ENCODE measurements at regions not wholly inside any gene's neighbourhood (a gene's known extent, or its start where the extent isn't known, plus 50 kb on each side); places are given as distances from the start of the nearest gene placed in this dataset.

DNA sequence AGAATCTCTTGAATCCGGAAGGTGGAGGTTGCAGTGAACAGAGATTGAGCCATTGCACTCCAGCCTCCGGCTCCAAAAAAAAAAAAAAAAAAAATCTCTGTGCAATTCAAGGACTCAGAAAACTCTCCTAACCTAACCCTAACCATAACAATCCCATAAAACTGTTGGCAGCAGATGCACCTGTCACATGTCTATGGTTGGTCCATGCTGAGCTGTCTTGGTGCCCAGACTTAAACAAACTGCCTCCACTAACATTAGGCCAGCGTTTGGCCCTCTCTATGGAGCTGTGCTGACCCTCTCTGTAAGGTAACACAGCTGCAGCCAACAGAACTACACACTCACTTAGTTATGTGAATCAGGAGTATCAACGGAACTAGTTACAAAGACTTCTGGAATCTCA lies 132.5 kb upstream of the PTER start:
- DNase-seq (no peak), ATAC-seq (no peak)
- H3K4me3 ChIP-seq (ENCODE audit: low read length): no peak overlapping the region
- Mint-ChIP-seq H3K4me3 (no peak overlapping the region), H3K4me1 (no peaks in the 10 kb centered on the region), H3K27ac (no peak overlapping the region), H3K27me3 (peaks cover 0 to 14% (median 6%) of the 10 kb centered on the region in 5 donors), H3K9me3 (peaks cover 0 to 16% (median 3%) of the 10 kb centered on the region in 11 donors), H3K36me3 (no peaks in the 10 kb centered on the region)
- no peak overlapping the region for H3K27ac ChIP-seq (ENCODE audit: low read depth, low read length)
- CTCF ChIA-PET: no interaction called here
- no peaks in the 10 kb centered on the region for H3K27me3 ChIP-seq (ENCODE audit: control insufficient read depth in 2 of 2, insufficient read depth in 2 of 2, low read length in 2 of 2)
- intact Hi-C loops (cut with micrococcal nuclease): no loop called here
- POLR2A ChIA-PET: no interaction called here
- no peaks in the 10 kb centered on the region for H3K4me1 ChIP-seq (ENCODE audit: control insufficient read depth in 2 of 2, insufficient read depth in 2 of 2, low read length in 2 of 2)
- no peaks in the 10 kb centered on the region for H3K36me3 ChIP-seq (ENCODE audit: control insufficient read depth in 2 of 3, insufficient read depth in 3 of 3, low read length in 3 of 3)
- H3K9me3 ChIP-seq (ENCODE audit: control insufficient read depth in 2 of 3, low read length in 3 of 3): no peaks in the 10 kb centered on the region

GRCh38 chr10:16310440-16310839 lies 126.4 kb upstream of the PTER start:
- Histone ChIP-seq H3K27ac (ENCODE audit: low read depth, low read length) (no peak overlapping the region), H3K4me3 (ENCODE audit: low read length) (no peak overlapping the region), H3K4me1 (ENCODE audit: control insufficient read depth in 2 of 2, insufficient read depth in 2 of 2, low read length in 2 of 2) (no peaks in the 10 kb centered on the region), H3K9me3 (ENCODE audit: control insufficient read depth in 2 of 3, low read length in 3 of 3) (no peaks in the 10 kb centered on the region), H3K27me3 (ENCODE audit: control insufficient read depth in 2 of 2, insufficient read depth in 2 of 2, low read length in 2 of 2) (no peaks in the 10 kb centered on the region), H3K36me3 (ENCODE audit: control insufficient read depth in 2 of 3, insufficient read depth in 3 of 3, low read length in 3 of 3) (no peaks in the 10 kb centered on the region)
- Mint-ChIP-seq H3K36me3 (peaks cover 0 to 8% (median 0%) of the 10 kb centered on the region in 5 donors), H3K27ac (no peak overlapping the region), H3K27me3 (peaks cover 0 to 14% (median 0%) of the 10 kb centered on the region in 5 donors), H3K4me1 (no peaks in the 10 kb centered on the region), H3K4me3 (no peak overlapping the region), H3K9me3 (peaks cover 0 to 36% (median 9%) of the 10 kb centered on the region in 11 donors)
- no peak for ATAC-seq
- CTCF ChIA-PET: no interaction called here
- POLR2A ChIA-PET: no interaction called here
- no peak for DNase-seq
- intact Hi-C loops (cut with micrococcal nuclease): no loop called here

DNA sequence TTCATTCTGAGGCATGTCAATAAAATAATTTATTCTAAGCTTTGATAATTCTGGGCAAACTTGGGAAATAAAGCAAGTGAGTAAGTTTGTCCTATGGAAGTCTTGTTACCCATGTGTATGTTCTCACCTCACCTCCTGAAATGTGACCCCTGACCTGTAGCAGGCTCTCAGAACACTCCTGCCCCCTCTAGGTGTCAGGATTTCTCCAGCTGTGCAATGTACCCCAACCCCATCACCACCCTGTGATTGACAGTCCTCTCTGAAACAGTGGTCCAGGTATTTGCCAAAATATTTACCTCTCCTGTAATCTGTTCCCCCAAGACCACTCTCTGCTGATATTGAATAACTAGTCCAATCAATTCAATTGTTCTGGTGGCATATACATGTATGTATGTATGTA lies 122.6 kb upstream of the PTER start:
- no peaks in the 10 kb centered on the region for H3K4me1 Mint-ChIP-seq
- H3K4me3 Mint-ChIP-seq: no peak overlapping the region
- H3K27ac Mint-ChIP-seq: no peak overlapping the region
- Histone ChIP-seq H3K27ac (ENCODE audit: low read depth, low read length) (no peak overlapping the region), H3K4me3 (ENCODE audit: low read length) (no peak overlapping the region), H3K36me3 (ENCODE audit: control insufficient read depth in 2 of 3, insufficient read depth in 3 of 3, low read length in 3 of 3) (no peaks in the 10 kb centered on the region), H3K27me3 (ENCODE audit: control insufficient read depth in 2 of 2, insufficient read depth in 2 of 2, low read length in 2 of 2) (no peaks in the 10 kb centered on the region), H3K9me3 (ENCODE audit: control insufficient read depth in 2 of 3, low read length in 3 of 3) (no peaks in the 10 kb centered on the region), H3K4me1 (ENCODE audit: control insufficient read depth in 2 of 2, insufficient read depth in 2 of 2, low read length in 2 of 2) (no peaks in the 10 kb centered on the region)
- peaks cover 0 to 11% (median 0%) of the 10 kb centered on the region in 5 donors for H3K27me3 Mint-ChIP-seq
- CTCF ChIA-PET: no interaction called here
- intact Hi-C loops (cut with micrococcal nuclease): no loop called here
- peaks cover 0 to 21% (median 7%) of the 10 kb centered on the region in 11 donors for H3K9me3 Mint-ChIP-seq
- no peak for DNase-seq
- no peak for ATAC-seq
- POLR2A ChIA-PET: no interaction called here
- H3K36me3 Mint-ChIP-seq: peaks cover 0 to 8% (median 0%) of the 10 kb centered on the region in 5 donors

GRCh38 chr10:16316733-16317390 lies 119.9 kb upstream of the PTER start:
- Mint-ChIP-seq H3K4me1 (no peaks in the 10 kb centered on the region), H3K27ac (no peak overlapping the region), H3K36me3 (no peaks in the 10 kb centered on the region), H3K9me3 (peaks cover 0 to 1% (median 0%) of the 10 kb centered on the region in 11 donors), H3K27me3 (peaks cover 0 to 11% (median 0%) of the 10 kb centered on the region in 5 donors), H3K4me3 (no peak overlapping the region)
- no peaks in the 10 kb centered on the region for H3K4me1 ChIP-seq (ENCODE audit: control insufficient read depth in 2 of 2, insufficient read depth in 2 of 2, low read length in 2 of 2)
- CTCF ChIA-PET: no interaction called here
- H3K36me3 ChIP-seq (ENCODE audit: control insufficient read depth in 2 of 3, insufficient read depth in 3 of 3, low read length in 3 of 3): no peaks in the 10 kb centered on the region
- H3K4me3 ChIP-seq (ENCODE audit: low read length): no peak overlapping the region
- intact Hi-C loops (cut with micrococcal nuclease): no loop called here
- no peaks in the 10 kb centered on the region for H3K9me3 ChIP-seq (ENCODE audit: control insufficient read depth in 2 of 3, low read length in 3 of 3)
- ATAC-seq (no peak), DNase-seq (no peak)
- H3K27me3 ChIP-seq (ENCODE audit: control insufficient read depth in 2 of 2, insufficient read depth in 2 of 2, low read length in 2 of 2): no peaks in the 10 kb centered on the region
- no peak overlapping the region for H3K27ac ChIP-seq (ENCODE audit: low read depth, low read length)
- POLR2A ChIA-PET: no interaction called here

- peaks cover 0 to 25% (median 6%) of the 10 kb centered on the region in 5 donors for H3K27me3 Mint-ChIP-seq
- H3K9me3 Mint-ChIP-seq: peaks cover 0 to 8% (median 0%) of the 10 kb centered on the region in 11 donors
- no peaks in the 10 kb centered on the region for H3K4me1 Mint-ChIP-seq
Observed at GRCh38 chr10:16341637-16342036, 95.2 kb upstream of the PTER start.

DNA sequence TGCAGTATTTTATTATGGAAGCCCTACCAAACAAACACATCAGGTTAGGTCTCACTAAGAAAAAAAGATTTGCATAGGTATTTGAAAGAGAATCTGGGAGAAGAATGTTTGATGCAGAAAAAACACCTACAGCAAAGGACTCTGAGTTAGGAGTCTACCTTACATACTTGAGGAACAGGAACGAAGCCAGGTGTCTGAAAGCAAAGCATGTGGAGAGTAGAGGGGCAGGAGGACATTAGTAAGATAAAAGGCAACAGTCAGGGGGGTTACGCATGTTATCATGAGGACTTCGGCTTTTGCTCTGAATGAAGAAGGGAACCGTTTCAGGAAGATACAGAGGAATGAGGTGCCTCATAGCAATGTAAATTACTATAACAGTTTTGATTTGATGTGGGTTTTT lies 87.9 kb upstream of the PTER start:
- Histone ChIP-seq H3K36me3 (ENCODE audit: control insufficient read depth in 2 of 3, insufficient read depth in 3 of 3, low read length in 3 of 3) (no peaks in the 10 kb centered on the region), H3K4me1 (ENCODE audit: control insufficient read depth in 2 of 2, insufficient read depth in 2 of 2, low read length in 2 of 2) (no peaks in the 10 kb centered on the region), H3K27me3 (ENCODE audit: control insufficient read depth in 2 of 2, insufficient read depth in 2 of 2, low read length in 2 of 2) (no peaks in the 10 kb centered on the region), H3K27ac (ENCODE audit: low read depth, low read length) (no peak overlapping the region), H3K9me3 (ENCODE audit: control insufficient read depth in 2 of 3, low read length in 3 of 3) (no peaks in the 10 kb centered on the region), H3K4me3 (ENCODE audit: low read length) (no peak overlapping the region)
- Mint-ChIP-seq H3K36me3 (peaks cover 0 to 4% (median 0%) of the 10 kb centered on the region in 5 donors), H3K27ac (no peak overlapping the region), H3K9me3 (peaks cover 0 to 6% (median 0%) of the 10 kb centered on the region in 11 donors), H3K4me1 (no peaks in the 10 kb centered on the region), H3K4me3 (no peak overlapping the region), H3K27me3 (peaks cover 0 to 13% (median 8%) of the 10 kb centered on the region in 5 donors)
- ChIA-PET CTCF (no interaction called here), POLR2A (no interaction called here)
- intact Hi-C loops (cut with micrococcal nuclease): no loop called here
- ATAC-seq: no peak
- no peak for DNase-seq

More at GRCh38 chr10:16341637-16342036, 95.2 kb upstream of the PTER start:
- no peak for DNase-seq
- intact Hi-C loops (cut with micrococcal nuclease): no loop called here
- no peak for ATAC-seq
- Mint-ChIP-seq H3K36me3 (no peaks in the 10 kb centered on the region), H3K4me3 (no peak overlapping the region), H3K27ac (no peak overlapping the region)
- H3K27ac ChIP-seq (ENCODE audit: low read depth, low read length): no peak overlapping the region
- ChIA-PET CTCF (no interaction called here), POLR2A (no interaction called here)
- no peaks in the 10 kb centered on the region for H3K4me1 ChIP-seq (ENCODE audit: control insufficient read depth in 2 of 2, insufficient read depth in 2 of 2, low read length in 2 of 2)
- no peaks in the 10 kb centered on the region for H3K27me3 ChIP-seq (ENCODE audit: control insufficient read depth in 2 of 2, insufficient read depth in 2 of 2, low read length in 2 of 2)
- no peak overlapping the region for H3K4me3 ChIP-seq (ENCODE audit: low read length)
- H3K9me3 ChIP-seq (ENCODE audit: control insufficient read depth in 2 of 3, low read length in 3 of 3): no peaks in the 10 kb centered on the region
- H3K36me3 ChIP-seq (ENCODE audit: control insufficient read depth in 2 of 3, insufficient read depth in 3 of 3, low read length in 3 of 3): no peaks in the 10 kb centered on the region

DNA sequence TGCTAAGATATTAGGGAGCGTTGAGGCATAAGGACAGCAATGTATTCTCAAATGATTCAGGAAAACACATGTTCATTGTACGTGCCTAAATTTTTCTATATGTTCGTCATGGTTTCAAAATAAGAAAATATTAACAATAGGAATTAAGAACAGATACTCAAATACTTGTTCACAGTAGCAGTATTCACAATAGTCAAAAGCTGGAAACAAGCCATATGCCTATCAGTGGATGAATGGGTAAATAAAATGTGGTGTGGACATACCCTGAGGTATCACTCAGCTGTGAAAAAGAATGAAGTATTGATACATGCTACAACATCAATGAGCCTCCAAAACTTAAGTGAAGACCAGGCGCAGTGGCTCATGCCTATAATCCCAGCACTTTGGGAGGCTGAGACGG lies 84.7 kb upstream of the PTER start:
- intact Hi-C loops (cut with micrococcal nuclease): no loop called here
- Histone ChIP-seq H3K4me1 (ENCODE audit: control insufficient read depth in 2 of 2, insufficient read depth in 2 of 2, low read length in 2 of 2) (no peaks in the 10 kb centered on the region), H3K27ac (ENCODE audit: low read depth, low read length) (no peak overlapping the region), H3K36me3 (ENCODE audit: control insufficient read depth in 2 of 3, insufficient read depth in 3 of 3, low read length in 3 of 3) (no peaks in the 10 kb centered on the region), H3K27me3 (ENCODE audit: control insufficient read depth in 2 of 2, insufficient read depth in 2 of 2, low read length in 2 of 2) (no peaks in the 10 kb centered on the region), H3K4me3 (ENCODE audit: low read length) (no peak overlapping the region), H3K9me3 (ENCODE audit: control insufficient read depth in 2 of 3, low read length in 3 of 3) (no peaks in the 10 kb centered on the region)
- H3K27me3 Mint-ChIP-seq: peaks cover 0 to 5% (median 5%) of the 10 kb centered on the region in 5 donors
- peaks cover 0 to 6% (median 0%) of the 10 kb centered on the region in 11 donors for H3K9me3 Mint-ChIP-seq
- H3K27ac Mint-ChIP-seq: no peak overlapping the region
- no peaks in the 10 kb centered on the region for H3K4me1 Mint-ChIP-seq
- DNase-seq (no peak), ATAC-seq (no peak)
- ChIA-PET POLR2A (no interaction called here), CTCF (interaction anchor here (0.7 kb wide), 1 partner anchor 709 kb away, joined by 3 read pairs; no protein-coding TSS in a partner anchor)
- H3K36me3 Mint-ChIP-seq: peaks cover 0 to 4% (median 0%) of the 10 kb centered on the region in 5 donors
- no peak overlapping the region for H3K4me3 Mint-ChIP-seq

Data from naive thymus-derived CD4-positive, alpha-beta T cell (primary cell).